RWPE1 (cell line): ENCODE measurements at regions not wholly inside any gene's neighbourhood (a gene's known extent, or its start where the extent isn't known, plus 50 kb on each side); places are given as distances from the start of the nearest gene placed in this dataset.

Experiments used
- CTCF ChIA-PET: fragments of 350-600 bp; sonication (Branson Sonifier 250); formaldehyde crosslinking; extraction: SDS; loops from one replicate; lab custom pipeline; 2021; lab: Yijun Ruan, JAX
- POLR2A ChIA-PET: fragments of 400-600 bp; formaldehyde crosslinking; extraction: SDS; loops from one replicate; lab custom pipeline; 2020; ENCODE audit warnings: antibody characterized with exemption; ENCODE audit not compliant: low non-redundant PET; lab: Yijun Ruan, JAX
- DNase-seq: peaks from one replicate; pipeline ENCODE4 v3.0.0; 2012; ENCODE audit warnings: low spot score
- H3K27ac ChIP-seq: fragments of 450-650 bp; 2 replicates; pipeline ENCODE4 v1.5.1; 2017
- TF ChIP-seq, protein P1 (sequence below): fragments of 450-650 bp; conservative IDR thresholded peaks from 2 replicates; pipeline ENCODE4 v1.5.1; 2017; ENCODE audit warnings: low read depth, mild to moderate bottlenecking

- CTCF ChIA-PET: no interaction called here
- POLR2A ChIA-PET: no interaction called here
These were observed 307.9 kb upstream of the G2E3 start for GRCh38 chr14:30251017-30251416.

GRCh38 chr14:30251557-30252100 is 307.3 kb upstream of the G2E3 start:
- POLR2A ChIA-PET: no interaction called here
- DNase-seq: no peak
- TF ChIP-seq, protein P1, sequence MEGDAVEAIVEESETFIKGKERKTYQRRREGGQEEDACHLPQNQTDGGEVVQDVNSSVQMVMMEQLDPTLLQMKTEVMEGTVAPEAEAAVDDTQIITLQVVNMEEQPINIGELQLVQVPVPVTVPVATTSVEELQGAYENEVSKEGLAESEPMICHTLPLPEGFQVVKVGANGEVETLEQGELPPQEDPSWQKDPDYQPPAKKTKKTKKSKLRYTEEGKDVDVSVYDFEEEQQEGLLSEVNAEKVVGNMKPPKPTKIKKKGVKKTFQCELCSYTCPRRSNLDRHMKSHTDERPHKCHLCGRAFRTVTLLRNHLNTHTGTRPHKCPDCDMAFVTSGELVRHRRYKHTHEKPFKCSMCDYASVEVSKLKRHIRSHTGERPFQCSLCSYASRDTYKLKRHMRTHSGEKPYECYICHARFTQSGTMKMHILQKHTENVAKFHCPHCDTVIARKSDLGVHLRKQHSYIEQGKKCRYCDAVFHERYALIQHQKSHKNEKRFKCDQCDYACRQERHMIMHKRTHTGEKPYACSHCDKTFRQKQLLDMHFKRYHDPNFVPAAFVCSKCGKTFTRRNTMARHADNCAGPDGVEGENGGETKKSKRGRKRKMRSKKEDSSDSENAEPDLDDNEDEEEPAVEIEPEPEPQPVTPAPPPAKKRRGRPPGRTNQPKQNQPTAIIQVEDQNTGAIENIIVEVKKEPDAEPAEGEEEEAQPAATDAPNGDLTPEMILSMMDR: no peak
- no peak overlapping the region for H3K27ac ChIP-seq
- CTCF ChIA-PET: interaction anchor here (0.6 kb wide), 1 partner anchor 1495 kb away, joined by 3 read pairs; no protein-coding TSS in a partner anchor

More at GRCh38 chr14:30251017-30251416, 307.9 kb upstream of the G2E3 start:
- TF ChIP-seq, protein P1: no peak
- H3K27ac ChIP-seq: no peak overlapping the region
- DNase-seq: no peak

- H3K27ac ChIP-seq: no peak overlapping the region
- DNase-seq: no peak
- POLR2A ChIA-PET: no interaction called here
- CTCF ChIA-PET: interaction anchor here (1.0 kb wide), 1 partner anchor 18 kb away, joined by 3 read pairs; no protein-coding TSS in a partner anchor
- TF ChIP-seq, protein P1: no peak
These were observed 306.8 kb upstream of the G2E3 start for GRCh38 chr14:30252151-30252550.

GRCh38 chr14:30252783-30253674 is 305.9 kb upstream of the G2E3 start:
- no peak for DNase-seq
- ChIA-PET CTCF (interaction anchor here (1.0 kb wide), 1 partner anchor 17 kb away, joined by 3 read pairs; no protein-coding TSS in a partner anchor), POLR2A (no interaction called here)
- H3K27ac ChIP-seq: no peak overlapping the region
- TF ChIP-seq, protein P1: no peak

GRCh38 chr14:30256627-30257026 is 302.3 kb upstream of the G2E3 start:
- POLR2A ChIA-PET: no interaction called here
- CTCF ChIA-PET: interaction anchor here (0.6 to 3.0 kb wide), 2 partner anchors 14 to 28 kb away, joined by 3 to 18 read pairs; no protein-coding TSS in a partner anchor
- DNase-seq: no peak
- TF ChIP-seq, protein P1: no peak
- H3K27ac ChIP-seq: no peak overlapping the region

DNA sequence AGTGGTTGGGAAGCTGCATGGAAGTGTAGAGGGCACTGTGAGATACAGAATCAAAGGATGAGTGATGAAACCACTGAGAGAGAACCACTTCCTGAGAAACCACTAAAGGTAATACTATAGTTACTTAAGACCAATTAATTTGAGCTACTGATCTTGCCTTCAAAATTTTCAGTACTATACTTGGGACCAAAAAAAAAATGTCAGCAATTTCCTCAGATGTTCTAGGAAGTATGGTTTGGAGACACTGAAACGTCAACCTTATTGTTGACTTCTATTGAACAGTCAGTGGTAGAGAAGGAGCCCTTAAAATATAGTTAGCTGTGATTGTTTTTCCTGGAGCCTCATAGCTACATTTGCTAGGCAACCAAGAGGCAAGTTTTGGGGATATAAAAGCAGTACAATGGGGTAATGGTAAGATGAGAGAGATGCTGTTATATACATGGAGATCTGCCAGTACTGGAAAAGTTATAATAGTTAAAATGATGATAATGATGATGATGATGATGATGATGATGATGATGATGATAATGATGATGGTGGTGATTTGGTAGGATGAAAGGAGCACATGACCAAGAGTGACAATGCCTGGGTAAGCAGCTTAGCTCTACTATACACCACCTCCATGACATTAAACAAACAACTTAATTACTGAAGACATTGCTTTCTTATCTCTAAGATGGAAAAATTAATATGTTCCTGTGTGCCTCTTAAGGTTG is 300.9 kb upstream of the G2E3 start:
- no peak for DNase-seq
- no peak overlapping the region for H3K27ac ChIP-seq
- ChIA-PET POLR2A (no interaction called here), CTCF (interaction anchor here (3.0 kb wide), 1 partner anchor 13 kb away, joined by 18 read pairs; no protein-coding TSS in a partner anchor)
- TF ChIP-seq, protein P1: no peak
